Type B pancreatic cell (in vitro differentiated cells): ENCODE measurements at regions not wholly inside any gene's neighbourhood (a gene's known extent, or its start where the extent isn't known, plus 50 kb on each side); places are given as distances from the start of the nearest gene placed in this dataset.

Source experiments
- DNase-seq: peaks from one replicate; pipeline ENCODE4 v3.0.0; 2021; ENCODE audit warnings: mixed read lengths; ENCODE audit not compliant: unreplicated experiment; ENCODE audit errors: extremely low spot score
- H3K27ac Mint-ChIP-seq: 2 replicates; pipeline ENCODE4 v1.8.0; 2021; ENCODE audit warnings: mild to moderate bottlenecking, mixed read lengths
- H3K27me3 Mint-ChIP-seq: 2 replicates; pipeline ENCODE4 v1.8.0; 2021; ENCODE audit warnings: mixed read lengths
- H3K36me3 Mint-ChIP-seq: 2 replicates; pipeline ENCODE4 v1.8.0; 2021; ENCODE audit warnings: mixed read lengths
- H3K4me1 Mint-ChIP-seq: one replicate; pipeline ENCODE4 v1.8.0; 2021; ENCODE audit warnings: mixed read lengths; ENCODE audit not compliant: unreplicated experiment
- H3K4me3 Mint-ChIP-seq: 2 replicates; pipeline ENCODE4 v1.8.0; 2021; ENCODE audit warnings: mild to moderate bottlenecking, mixed read lengths
- H3K9me3 Mint-ChIP-seq: 2 replicates; pipeline ENCODE4 v1.8.0; 2021; ENCODE audit warnings: mixed read lengths
- TF ChIP-seq, protein P1 (sequence below): fragments of 200-600 bp; sonication (generic); conservative IDR thresholded peaks from 2 replicates; pipeline ENCODE4 v1.5.0; 2021; ENCODE audit warnings: antibody characterized with exemption, mild to moderate bottlenecking

- Mint-ChIP-seq H3K27me3 (peaks cover 18% of the 10 kb centered on the region), H3K4me1 (peaks cover 11% of the 10 kb centered on the region), H3K36me3 (no peaks in the 10 kb centered on the region), H3K27ac (no peak overlapping the region), H3K4me3 (no peak overlapping the region), H3K9me3 (no peaks in the 10 kb centered on the region)
- TF ChIP-seq, protein P1, sequence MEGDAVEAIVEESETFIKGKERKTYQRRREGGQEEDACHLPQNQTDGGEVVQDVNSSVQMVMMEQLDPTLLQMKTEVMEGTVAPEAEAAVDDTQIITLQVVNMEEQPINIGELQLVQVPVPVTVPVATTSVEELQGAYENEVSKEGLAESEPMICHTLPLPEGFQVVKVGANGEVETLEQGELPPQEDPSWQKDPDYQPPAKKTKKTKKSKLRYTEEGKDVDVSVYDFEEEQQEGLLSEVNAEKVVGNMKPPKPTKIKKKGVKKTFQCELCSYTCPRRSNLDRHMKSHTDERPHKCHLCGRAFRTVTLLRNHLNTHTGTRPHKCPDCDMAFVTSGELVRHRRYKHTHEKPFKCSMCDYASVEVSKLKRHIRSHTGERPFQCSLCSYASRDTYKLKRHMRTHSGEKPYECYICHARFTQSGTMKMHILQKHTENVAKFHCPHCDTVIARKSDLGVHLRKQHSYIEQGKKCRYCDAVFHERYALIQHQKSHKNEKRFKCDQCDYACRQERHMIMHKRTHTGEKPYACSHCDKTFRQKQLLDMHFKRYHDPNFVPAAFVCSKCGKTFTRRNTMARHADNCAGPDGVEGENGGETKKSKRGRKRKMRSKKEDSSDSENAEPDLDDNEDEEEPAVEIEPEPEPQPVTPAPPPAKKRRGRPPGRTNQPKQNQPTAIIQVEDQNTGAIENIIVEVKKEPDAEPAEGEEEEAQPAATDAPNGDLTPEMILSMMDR = no peak
- DNase-seq = no peak
Observed at GRCh38 chr2:181378491-181378890, 78.7 kb upstream of the ITGA4 start.

DNA sequence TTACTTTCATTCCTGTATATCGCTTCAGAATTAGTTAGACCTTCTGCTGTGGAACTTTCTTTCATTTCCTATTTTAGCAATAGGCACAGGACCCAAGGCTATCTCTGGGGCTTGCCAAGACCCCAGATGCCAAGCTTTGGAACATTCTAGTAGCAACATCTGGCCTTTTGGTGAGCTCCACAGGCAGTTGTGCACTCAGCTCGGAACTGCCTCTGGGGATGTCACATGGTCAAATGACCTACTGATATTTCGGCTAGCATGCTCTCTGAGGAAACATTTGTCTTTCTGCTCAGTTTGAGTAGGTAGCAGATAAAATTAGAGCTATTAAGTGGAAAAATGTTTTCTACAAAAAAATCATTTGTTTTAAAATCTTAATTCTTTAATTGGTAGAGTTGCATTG lies 76.6 kb upstream of the ITGA4 start:
- TF ChIP-seq, protein P1 = no peak
- no peaks in the 10 kb centered on the region for H3K36me3 Mint-ChIP-seq
- peaks cover 5% of the 10 kb centered on the region for H3K4me1 Mint-ChIP-seq
- peaks cover 12% of the 10 kb centered on the region for H3K27me3 Mint-ChIP-seq
- no peak overlapping the region for H3K4me3 Mint-ChIP-seq
- no peak for DNase-seq
- H3K27ac Mint-ChIP-seq = no peak overlapping the region
- H3K9me3 Mint-ChIP-seq = no peaks in the 10 kb centered on the region

GRCh38 chr2:181384923-181385322 lies 72.3 kb upstream of the ITGA4 start:
- peaks cover 4% of the 10 kb centered on the region for H3K27me3 Mint-ChIP-seq
- H3K4me1 Mint-ChIP-seq = peaks cover 3% of the 10 kb centered on the region
- H3K4me3 Mint-ChIP-seq = no peak overlapping the region
- no peak overlapping the region for H3K27ac Mint-ChIP-seq
- DNase-seq = no peak
- H3K9me3 Mint-ChIP-seq = no peaks in the 10 kb centered on the region
- TF ChIP-seq, protein P1 = no peak
- H3K36me3 Mint-ChIP-seq = no peaks in the 10 kb centered on the region

DNA sequence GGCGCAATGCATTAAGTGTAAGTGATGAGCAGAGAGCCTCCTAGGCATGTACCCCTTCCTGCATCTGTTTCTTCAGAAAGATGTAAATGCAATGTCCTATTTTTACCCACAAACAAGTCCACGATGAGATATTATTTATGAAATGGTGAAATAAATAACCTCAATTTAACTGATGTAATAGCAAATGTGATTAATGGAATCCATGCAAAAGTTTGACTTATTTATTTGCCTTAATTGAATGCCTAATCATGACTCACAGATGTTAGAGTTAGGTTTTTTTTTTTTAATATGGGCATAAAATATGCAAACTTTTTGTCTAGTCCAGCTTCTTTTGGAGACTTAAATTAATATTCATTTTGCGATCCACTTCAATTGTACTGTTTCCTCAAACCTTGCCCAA lies 67.7 kb upstream of the ITGA4 start:
- TF ChIP-seq, protein P1 = no peak
- no peak for DNase-seq
- Mint-ChIP-seq H3K36me3 (no peaks in the 10 kb centered on the region), H3K4me1 (peaks cover 4% of the 10 kb centered on the region), H3K9me3 (no peaks in the 10 kb centered on the region), H3K27me3 (no peaks in the 10 kb centered on the region), H3K4me3 (no peak overlapping the region), H3K27ac (no peak overlapping the region)

DNA sequence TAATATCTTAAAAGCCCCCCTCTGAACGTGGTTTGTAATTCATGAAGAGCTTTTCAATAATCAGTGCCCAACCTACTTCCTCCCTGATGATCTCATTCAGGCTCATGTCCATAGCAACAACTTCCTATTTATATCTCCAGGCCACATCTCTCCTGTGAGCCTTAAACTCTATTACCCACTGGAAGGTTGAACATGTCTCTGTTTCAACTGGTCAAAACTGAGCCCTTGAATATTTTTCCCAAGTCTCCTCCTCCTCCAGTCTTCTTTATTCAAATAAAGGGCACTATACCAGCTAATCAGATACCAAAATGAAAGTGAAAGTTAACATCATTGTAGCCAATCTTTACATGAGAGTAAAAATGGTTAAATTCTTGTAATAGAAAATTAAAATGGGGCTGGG lies 63.7 kb upstream of the ITGA4 start:
- TF ChIP-seq, protein P1 = no peak
- Mint-ChIP-seq H3K4me1 (peaks cover 35% of the 10 kb centered on the region), H3K4me3 (no peak overlapping the region), H3K36me3 (no peaks in the 10 kb centered on the region), H3K27me3 (no peaks in the 10 kb centered on the region), H3K27ac (no peak overlapping the region), H3K9me3 (peaks cover 5% of the 10 kb centered on the region)
- no peak for DNase-seq

DNA sequence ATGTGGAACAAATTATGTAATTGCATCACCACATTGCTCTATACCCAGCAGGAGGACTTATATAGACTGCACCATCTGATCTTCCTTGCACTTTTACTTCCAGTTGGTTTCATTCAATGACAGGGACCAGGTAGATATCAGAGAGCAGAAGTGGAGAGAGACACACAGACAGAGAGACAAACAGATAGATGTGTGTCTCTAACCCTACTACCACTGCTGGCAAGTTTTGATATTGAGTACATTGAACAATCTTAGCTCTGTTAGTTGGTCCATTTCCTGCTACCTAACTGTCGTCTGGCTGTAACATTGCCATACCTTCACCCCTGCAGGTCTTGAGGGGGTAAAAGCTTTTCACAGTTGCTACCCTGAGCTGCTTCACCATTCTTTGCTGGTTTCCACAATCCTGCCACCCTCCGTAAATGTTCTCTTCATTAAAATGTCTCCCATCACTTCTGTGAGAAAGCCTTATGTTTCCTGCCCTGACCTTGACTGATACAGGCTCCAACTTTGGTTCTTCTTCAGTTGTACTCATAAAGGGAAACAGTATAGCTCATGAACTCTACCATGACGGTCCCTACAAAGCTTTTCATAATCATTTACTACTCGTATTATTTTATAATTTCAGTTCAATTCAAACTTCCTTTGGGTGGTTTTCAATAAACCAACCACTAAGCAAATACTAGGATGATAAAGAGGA lies 62.3 kb upstream of the ITGA4 start:
- Mint-ChIP-seq H3K27ac (no peak overlapping the region), H3K4me1 (peaks cover 35% of the 10 kb centered on the region), H3K4me3 (no peak overlapping the region), H3K36me3 (no peaks in the 10 kb centered on the region), H3K9me3 (peaks cover 5% of the 10 kb centered on the region), H3K27me3 (no peaks in the 10 kb centered on the region)
- no peak for DNase-seq
- TF ChIP-seq, protein P1 = no peak
